ENCODE measurements at regions not wholly inside any gene's neighbourhood (a gene's known extent, or its start where the extent isn't known, plus 50 kb on each side); places are given as distances from the start of the nearest gene placed in this dataset.

DNA sequence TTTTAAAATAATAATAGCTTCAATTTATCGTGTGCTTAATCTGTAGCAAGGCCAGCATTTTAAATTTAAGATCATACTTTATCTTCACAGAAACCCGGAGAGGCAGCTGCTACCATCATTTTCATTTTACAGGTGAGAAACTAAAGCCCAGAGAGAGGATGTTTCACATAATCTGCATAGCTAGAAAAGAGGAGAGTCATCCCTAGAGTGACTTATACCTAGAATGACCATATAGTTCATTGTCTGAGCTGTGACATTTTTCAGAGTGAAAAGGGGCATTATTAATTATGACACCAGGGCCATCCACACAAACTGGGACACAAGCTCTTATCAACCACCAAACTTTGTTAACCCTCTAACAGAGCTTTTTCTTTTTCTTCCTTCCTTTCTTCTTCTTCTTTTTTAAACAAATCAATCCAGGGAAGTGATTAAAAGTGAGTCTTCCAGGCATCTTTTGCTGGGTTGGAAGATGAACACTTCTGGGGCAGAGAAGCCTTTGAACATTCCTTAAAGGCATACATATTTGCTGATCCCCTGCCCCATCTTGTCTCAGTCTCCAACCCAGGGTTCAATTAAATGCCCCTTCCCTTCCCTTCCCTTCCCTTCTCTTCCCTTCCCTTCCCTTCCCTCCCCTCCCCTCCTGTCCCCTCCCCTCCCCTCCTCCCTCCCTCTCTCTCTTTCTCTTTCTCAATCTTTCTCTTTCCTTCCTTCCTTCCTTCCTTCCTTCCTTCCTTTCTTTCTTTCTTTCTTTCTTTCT, 272.5 kb upstream of the JAG1 start:
- no peak overlapping the region for H3K27ac Mint-ChIP-seq (ENCODE audit: unreplicated experiment)
- H3K27me3 Mint-ChIP-seq (ENCODE audit: low read depth) = no peaks in the 10 kb centered on the region
- H3K36me3 Mint-ChIP-seq (ENCODE audit: low read depth) = no peaks in the 10 kb centered on the region
- no peak for TF ChIP-seq CTCF (IDR thresholded peaks at IDR 0.05)
- H3K9me3 Mint-ChIP-seq (ENCODE audit: low read depth) = peaks cover 3% of the 10 kb centered on the region
- no peak overlapping the region for H3K4me3 Mint-ChIP-seq (ENCODE audit: unreplicated experiment)
- DNase-seq (ENCODE audit: low spot score) = no peak
- H3K4me1 Mint-ChIP-seq (ENCODE audit: low read depth) = no peaks in the 10 kb centered on the region

- no peaks in the 10 kb centered on the region for H3K4me1 Mint-ChIP-seq (ENCODE audit: low read depth)
These were observed 273.9 kb upstream of the JAG1 start for GRCh38 chr20:10947726-10948125.

GRCh38 chr20:10949930-10950783, 276.4 kb upstream of the JAG1 start:
- no peak for DNase-seq (ENCODE audit: low spot score)
- H3K9me3 Mint-ChIP-seq (ENCODE audit: low read depth) = no peaks in the 10 kb centered on the region
- no peak overlapping the region for H3K27ac Mint-ChIP-seq (ENCODE audit: unreplicated experiment)
- no peaks in the 10 kb centered on the region for H3K36me3 Mint-ChIP-seq (ENCODE audit: low read depth)
- no peak for TF ChIP-seq CTCF (IDR thresholded peaks at IDR 0.05)
- peaks cover 3% of the 10 kb centered on the region for H3K4me1 Mint-ChIP-seq (ENCODE audit: low read depth)
- H3K4me3 Mint-ChIP-seq (ENCODE audit: unreplicated experiment) = no peak overlapping the region
- no peaks in the 10 kb centered on the region for H3K27me3 Mint-ChIP-seq (ENCODE audit: low read depth)

More at GRCh38 chr20:10947726-10948125, 273.9 kb upstream of the JAG1 start:
- H3K36me3 Mint-ChIP-seq (ENCODE audit: low read depth) = no peaks in the 10 kb centered on the region
- no peak for DNase-seq (ENCODE audit: low spot score)
- H3K4me3 Mint-ChIP-seq (ENCODE audit: unreplicated experiment) = no peak overlapping the region
- TF ChIP-seq CTCF (IDR thresholded peaks at IDR 0.05) = no peak
- no peaks in the 10 kb centered on the region for H3K27me3 Mint-ChIP-seq (ENCODE audit: low read depth)
- H3K9me3 Mint-ChIP-seq (ENCODE audit: low read depth) = no peaks in the 10 kb centered on the region
- no peak overlapping the region for H3K27ac Mint-ChIP-seq (ENCODE audit: unreplicated experiment)

GRCh38 chr20:10951216-10951615, 277.4 kb upstream of the JAG1 start:
- DNase-seq (ENCODE audit: low spot score) = no peak
- no peaks in the 10 kb centered on the region for H3K36me3 Mint-ChIP-seq (ENCODE audit: low read depth)
- no peaks in the 10 kb centered on the region for H3K9me3 Mint-ChIP-seq (ENCODE audit: low read depth)
- peaks cover 6% of the 10 kb centered on the region for H3K4me1 Mint-ChIP-seq (ENCODE audit: low read depth)
- H3K27ac Mint-ChIP-seq (ENCODE audit: unreplicated experiment) = no peak overlapping the region
- no peak for TF ChIP-seq CTCF (IDR thresholded peaks at IDR 0.05)
- no peaks in the 10 kb centered on the region for H3K27me3 Mint-ChIP-seq (ENCODE audit: low read depth)
- H3K4me3 Mint-ChIP-seq (ENCODE audit: unreplicated experiment) = no peak overlapping the region

GRCh38 chr20:10951904-10952303, 278.1 kb upstream of the JAG1 start:
- Mint-ChIP-seq H3K4me3 (ENCODE audit: unreplicated experiment) (no peak overlapping the region), H3K27ac (ENCODE audit: unreplicated experiment) (no peak overlapping the region), H3K9me3 (ENCODE audit: low read depth) (no peaks in the 10 kb centered on the region), H3K27me3 (ENCODE audit: low read depth) (no peaks in the 10 kb centered on the region), H3K4me1 (ENCODE audit: low read depth) (peaks cover 6% of the 10 kb centered on the region), H3K36me3 (ENCODE audit: low read depth) (no peaks in the 10 kb centered on the region)
- no peak for TF ChIP-seq CTCF (IDR thresholded peaks at IDR 0.05)
- no peak for DNase-seq (ENCODE audit: low spot score)
